ENCODE measurements at regions not wholly inside any gene's neighbourhood (a gene's known extent, or its start where the extent isn't known, plus 50 kb on each side); places are given as distances from the start of the nearest gene placed in this dataset.
A peak's percentile ranks its signal among the peaks of the same experiment; 100 is the strongest.

DNA sequence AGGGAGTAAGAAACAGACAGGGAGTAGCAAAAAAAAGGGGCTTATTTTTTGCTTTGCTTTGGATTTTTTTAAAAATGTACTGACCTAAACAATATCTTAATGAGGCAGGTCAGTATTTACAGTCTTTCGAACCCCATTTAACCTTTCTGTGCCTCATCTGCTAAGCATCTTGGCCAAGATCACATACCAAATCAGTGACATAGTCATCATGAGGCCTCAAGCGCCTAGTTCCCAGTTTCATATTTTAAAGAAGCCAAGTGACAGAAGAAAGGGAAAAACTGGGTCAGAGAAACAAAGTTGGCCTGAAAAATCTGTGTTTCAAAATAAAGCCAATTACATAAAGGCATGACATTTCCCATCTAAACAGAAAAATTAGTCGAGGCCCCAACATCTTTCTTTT is 94.6 kb upstream of the WDR44 start:
- no peak for DNase-seq (ENCODE audit: low read depth)
- TF ChIP-seq CTCF (IDR thresholded peaks at IDR 0.05; ENCODE audit: insufficient read depth, low read depth, low read length, missing control alignments): no peak
- no peak overlapping the region for H3K4me3 ChIP-seq (ENCODE audit: low read length)

- DNase-seq (ENCODE audit: low read depth): no peak
- TF ChIP-seq CTCF (IDR thresholded peaks at IDR 0.05; ENCODE audit: insufficient read depth, low read depth, low read length, missing control alignments): no peak
- no peak overlapping the region for H3K4me3 ChIP-seq (ENCODE audit: low read length)
Measured at GRCh38 chrX:118252967-118253366, 92.9 kb upstream of the WDR44 start.

DNA sequence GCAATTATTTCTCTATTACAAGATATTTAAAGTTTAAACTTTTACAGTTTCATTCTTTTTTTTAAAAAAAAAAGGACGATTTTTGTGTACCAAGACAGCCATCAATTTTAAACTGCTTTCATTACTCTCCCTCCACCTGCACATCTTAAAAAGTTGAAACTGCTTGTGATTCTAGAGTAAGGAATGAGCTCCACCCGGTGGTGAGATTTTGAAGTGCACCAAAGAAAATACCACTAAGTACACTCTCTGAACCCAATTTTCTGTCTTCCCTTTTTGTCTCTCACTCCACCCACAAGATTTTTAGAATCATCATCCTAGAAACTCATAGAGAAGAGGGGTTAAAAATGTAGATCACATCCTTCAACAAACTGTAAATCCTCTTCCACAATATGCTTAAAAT is 91.3 kb upstream of the WDR44 start:
- H3K4me3 ChIP-seq (ENCODE audit: low read length): no peak overlapping the region
- peak; percentile 57 for TF ChIP-seq CTCF (IDR thresholded peaks at IDR 0.05; ENCODE audit: insufficient read depth, low read depth, low read length, missing control alignments)
- DNase-seq (ENCODE audit: low read depth): peak; percentile 48

GRCh38 chrX:118255921-118256320 is 90.0 kb upstream of the WDR44 start:
- no peak for TF ChIP-seq CTCF (IDR thresholded peaks at IDR 0.05; ENCODE audit: insufficient read depth, low read depth, low read length, missing control alignments)
- no peak for DNase-seq (ENCODE audit: low read depth)
- H3K4me3 ChIP-seq (ENCODE audit: low read length): no peak overlapping the region

GRCh38 chrX:118257781-118258180 is 88.1 kb upstream of the WDR44 start:
- no peak for TF ChIP-seq CTCF (IDR thresholded peaks at IDR 0.05; ENCODE audit: insufficient read depth, low read depth, low read length, missing control alignments)
- no peak overlapping the region for H3K4me3 ChIP-seq (ENCODE audit: low read length)
- DNase-seq (ENCODE audit: low read depth): no peak

GRCh38 chrX:118259213-118259612 is 86.7 kb upstream of the WDR44 start:
- TF ChIP-seq CTCF (IDR thresholded peaks at IDR 0.05; ENCODE audit: insufficient read depth, low read depth, low read length, missing control alignments): no peak

GRCh38 chrX:118261151-118261550 is 84.8 kb upstream of the WDR44 start:
- no peak for TF ChIP-seq CTCF (IDR thresholded peaks at IDR 0.05; ENCODE audit: insufficient read depth, low read depth, low read length, missing control alignments)
- H3K4me3 ChIP-seq (ENCODE audit: low read length): no peak overlapping the region
- no peak for DNase-seq (ENCODE audit: low read depth)

More at GRCh38 chrX:118259213-118259612, 86.7 kb upstream of the WDR44 start:
- no peak overlapping the region for H3K4me3 ChIP-seq (ENCODE audit: low read length)
- DNase-seq (ENCODE audit: low read depth): no peak
